ENCODE measurements at regions not wholly inside any gene's neighbourhood (a gene's known extent, or its start where the extent isn't known, plus 50 kb on each side); places are given as distances from the start of the nearest gene placed in this dataset.

- no peak overlapping the region for H3K4me3 ChIP-seq (ENCODE audit: low read depth in 1 of 2, low read length in 2 of 2)
- H3K27me3 ChIP-seq (ENCODE audit: control insufficient read depth in 1 of 2, insufficient read depth in 2 of 2, low read length in 2 of 2) = no peaks in the 10 kb centered on the region
- H3K27ac ChIP-seq (ENCODE audit: low read depth, low read length) = no peak overlapping the region
- H3K4me1 ChIP-seq (ENCODE audit: insufficient read depth, low read length) = no peaks in the 10 kb centered on the region
- no peak overlapping the region for H3K9ac ChIP-seq (ENCODE audit: low read length)
- no peaks in the 10 kb centered on the region for H3K9me3 ChIP-seq (ENCODE audit: low read length)
- H3K36me3 ChIP-seq (ENCODE audit: insufficient read depth, low read length) = no peaks in the 10 kb centered on the region
Observed at GRCh38 chr2:128773641-128774319, 455.1 kb upstream of the HS6ST1 start.

GRCh38 chr2:128774320-128775216, 455.9 kb upstream of the HS6ST1 start:
- H3K4me1 ChIP-seq (ENCODE audit: insufficient read depth, low read length) = no peaks in the 10 kb centered on the region
- no peak overlapping the region for H3K27ac ChIP-seq (ENCODE audit: low read depth, low read length)
- no peaks in the 10 kb centered on the region for H3K36me3 ChIP-seq (ENCODE audit: insufficient read depth, low read length)
- no peaks in the 10 kb centered on the region for H3K27me3 ChIP-seq (ENCODE audit: control insufficient read depth in 1 of 2, insufficient read depth in 2 of 2, low read length in 2 of 2)
- no peak overlapping the region for H3K4me3 ChIP-seq (ENCODE audit: low read depth in 1 of 2, low read length in 2 of 2)
- no peak overlapping the region for H3K9ac ChIP-seq (ENCODE audit: low read length)
- no peaks in the 10 kb centered on the region for H3K9me3 ChIP-seq (ENCODE audit: low read length)

GRCh38 chr2:128775217-128775913, 456.7 kb upstream of the HS6ST1 start:
- Histone ChIP-seq H3K27me3 (ENCODE audit: control insufficient read depth in 1 of 2, insufficient read depth in 2 of 2, low read length in 2 of 2) (no peaks in the 10 kb centered on the region), H3K9me3 (ENCODE audit: low read length) (no peaks in the 10 kb centered on the region), H3K4me1 (ENCODE audit: insufficient read depth, low read length) (no peaks in the 10 kb centered on the region), H3K36me3 (ENCODE audit: insufficient read depth, low read length) (no peaks in the 10 kb centered on the region), H3K27ac (ENCODE audit: low read depth, low read length) (no peak overlapping the region), H3K4me3 (ENCODE audit: low read depth in 1 of 2, low read length in 2 of 2) (no peak overlapping the region), H3K9ac (ENCODE audit: low read length) (no peak overlapping the region)

GRCh38 chr2:128775914-128776285, 457.2 kb upstream of the HS6ST1 start:
- no peaks in the 10 kb centered on the region for H3K27me3 ChIP-seq (ENCODE audit: control insufficient read depth in 1 of 2, insufficient read depth in 2 of 2, low read length in 2 of 2)
- no peak overlapping the region for H3K4me3 ChIP-seq (ENCODE audit: low read depth in 1 of 2, low read length in 2 of 2)
- no peak overlapping the region for H3K9ac ChIP-seq (ENCODE audit: low read length)
- H3K36me3 ChIP-seq (ENCODE audit: insufficient read depth, low read length) = no peaks in the 10 kb centered on the region
- no peaks in the 10 kb centered on the region for H3K4me1 ChIP-seq (ENCODE audit: insufficient read depth, low read length)
- no peaks in the 10 kb centered on the region for H3K9me3 ChIP-seq (ENCODE audit: low read length)
- no peak overlapping the region for H3K27ac ChIP-seq (ENCODE audit: low read depth, low read length)

GRCh38 chr2:128776461-128777195, 458.0 kb upstream of the HS6ST1 start:
- no peaks in the 10 kb centered on the region for H3K4me1 ChIP-seq (ENCODE audit: insufficient read depth, low read length)

GRCh38 chr2:128777196-128778035, 458.7 kb upstream of the HS6ST1 start:
- Histone ChIP-seq H3K9me3 (ENCODE audit: low read length) (no peaks in the 10 kb centered on the region), H3K27ac (ENCODE audit: low read depth, low read length) (no peak overlapping the region), H3K9ac (ENCODE audit: low read length) (no peak overlapping the region), H3K4me3 (ENCODE audit: low read depth in 1 of 2, low read length in 2 of 2) (no peak overlapping the region), H3K36me3 (ENCODE audit: insufficient read depth, low read length) (no peaks in the 10 kb centered on the region), H3K27me3 (ENCODE audit: control insufficient read depth in 1 of 2, insufficient read depth in 2 of 2, low read length in 2 of 2) (no peaks in the 10 kb centered on the region), H3K4me1 (ENCODE audit: insufficient read depth, low read length) (no peaks in the 10 kb centered on the region)

More at GRCh38 chr2:128776461-128777195, 458.0 kb upstream of the HS6ST1 start:
- Histone ChIP-seq H3K9ac (ENCODE audit: low read length) (no peak overlapping the region), H3K27me3 (ENCODE audit: control insufficient read depth in 1 of 2, insufficient read depth in 2 of 2, low read length in 2 of 2) (no peaks in the 10 kb centered on the region), H3K9me3 (ENCODE audit: low read length) (no peaks in the 10 kb centered on the region), H3K4me3 (ENCODE audit: low read depth in 1 of 2, low read length in 2 of 2) (no peak overlapping the region), H3K36me3 (ENCODE audit: insufficient read depth, low read length) (no peaks in the 10 kb centered on the region), H3K27ac (ENCODE audit: low read depth, low read length) (no peak overlapping the region)

GRCh38 chr2:128778843-128779242, 460.2 kb upstream of the HS6ST1 start:
- Histone ChIP-seq H3K27ac (ENCODE audit: low read depth, low read length) (no peak overlapping the region), H3K4me1 (ENCODE audit: insufficient read depth, low read length) (no peaks in the 10 kb centered on the region), H3K27me3 (ENCODE audit: control insufficient read depth in 1 of 2, insufficient read depth in 2 of 2, low read length in 2 of 2) (no peaks in the 10 kb centered on the region), H3K36me3 (ENCODE audit: insufficient read depth, low read length) (no peaks in the 10 kb centered on the region), H3K9me3 (ENCODE audit: low read length) (no peaks in the 10 kb centered on the region), H3K4me3 (ENCODE audit: low read depth in 1 of 2, low read length in 2 of 2) (no peak overlapping the region), H3K9ac (ENCODE audit: low read length) (no peak overlapping the region)

GRCh38 chr2:128779301-128780095, 460.8 kb upstream of the HS6ST1 start:
- H3K4me1 ChIP-seq (ENCODE audit: insufficient read depth, low read length) = no peaks in the 10 kb centered on the region
- H3K9me3 ChIP-seq (ENCODE audit: low read length) = no peaks in the 10 kb centered on the region
- no peaks in the 10 kb centered on the region for H3K27me3 ChIP-seq (ENCODE audit: control insufficient read depth in 1 of 2, insufficient read depth in 2 of 2, low read length in 2 of 2)
- H3K36me3 ChIP-seq (ENCODE audit: insufficient read depth, low read length) = no peaks in the 10 kb centered on the region
- no peak overlapping the region for H3K4me3 ChIP-seq (ENCODE audit: low read depth in 1 of 2, low read length in 2 of 2)
- H3K9ac ChIP-seq (ENCODE audit: low read length) = no peak overlapping the region
- H3K27ac ChIP-seq (ENCODE audit: low read depth, low read length) = no peak overlapping the region

GRCh38 chr2:128780434-128781080, 461.9 kb upstream of the HS6ST1 start:
- Histone ChIP-seq H3K9me3 (ENCODE audit: low read length) (no peaks in the 10 kb centered on the region), H3K27ac (ENCODE audit: low read depth, low read length) (no peak overlapping the region), H3K27me3 (ENCODE audit: control insufficient read depth in 1 of 2, insufficient read depth in 2 of 2, low read length in 2 of 2) (no peaks in the 10 kb centered on the region), H3K36me3 (ENCODE audit: insufficient read depth, low read length) (no peaks in the 10 kb centered on the region), H3K4me1 (ENCODE audit: insufficient read depth, low read length) (no peaks in the 10 kb centered on the region), H3K9ac (ENCODE audit: low read length) (no peak overlapping the region), H3K4me3 (ENCODE audit: low read depth in 1 of 2, low read length in 2 of 2) (no peak overlapping the region)

GRCh38 chr2:128781166-128781565, 462.5 kb upstream of the HS6ST1 start:
- Histone ChIP-seq H3K4me1 (ENCODE audit: insufficient read depth, low read length) (no peaks in the 10 kb centered on the region), H3K27ac (ENCODE audit: low read depth, low read length) (no peak overlapping the region), H3K9me3 (ENCODE audit: low read length) (no peaks in the 10 kb centered on the region), H3K36me3 (ENCODE audit: insufficient read depth, low read length) (no peaks in the 10 kb centered on the region), H3K27me3 (ENCODE audit: control insufficient read depth in 1 of 2, insufficient read depth in 2 of 2, low read length in 2 of 2) (no peaks in the 10 kb centered on the region), H3K9ac (ENCODE audit: low read length) (no peak overlapping the region), H3K4me3 (ENCODE audit: low read depth in 1 of 2, low read length in 2 of 2) (no peak overlapping the region)

Data from muscle layer of colon (tissue), 2 donors.